GM23338 (cell line): ENCODE measurements at regions not wholly inside any gene's neighbourhood (a gene's known extent, or its start where the extent isn't known, plus 50 kb on each side); places are given as distances from the start of the nearest gene placed in this dataset.

Experiments
- ATAC-seq: fragments of 200-7000 bp; cut with Tn5 transposase; 3 replicates; pipeline ENCODE4 v1.9.1; 2020
- DNase-seq: peaks from one replicate; pipeline ENCODE4 v3.0.0-alpha.2; 2015; ENCODE audit warnings: low spot score
- H2AFZ ChIP-seq: fragments of 200-600 bp; sonication (generic); 2 replicates; pipeline ENCODE4 v1.8.0; 2016; ENCODE audit warnings: antibody characterized with exemption, mild to moderate bottlenecking, moderate library complexity
- H3F3A ChIP-seq: fragments of 200-600 bp; sonication (generic); replicated peaks from 2 replicates; pipeline ENCODE4 v1.8.0; 2017; ENCODE audit warnings: antibody characterized with exemption, mixed run types, low read depth
- H3K27ac ChIP-seq: fragments of 200-600 bp; sonication (generic); 2 replicates; pipeline ENCODE4 v1.6.1; 2016; ENCODE audit warnings: low read depth
- H3K27me3 ChIP-seq: fragments of 200-600 bp; sonication (generic); 2 replicates; pipeline ENCODE4 v1.8.0; 2016; ENCODE audit warnings: mild to moderate bottlenecking, mixed run types, moderate library complexity; ENCODE audit not compliant: insufficient read depth
- H3K36me3 ChIP-seq: fragments of 200-600 bp; sonication (generic); 2 replicates; pipeline ENCODE4 v1.8.0; 2016; ENCODE audit warnings: mild to moderate bottlenecking; ENCODE audit not compliant: insufficient read depth
- H3K4me1 ChIP-seq: fragments of 200-600 bp; sonication (generic); 2 replicates; pipeline ENCODE4 v1.8.0; 2016; ENCODE audit warnings: mild to moderate bottlenecking, moderate library complexity; ENCODE audit not compliant: insufficient read depth
- H3K4me2 ChIP-seq: fragments of 200-600 bp; sonication (generic); 2 replicates; pipeline ENCODE4 v1.7.1; 2017; ENCODE audit warnings: mixed run types
- H3K4me3 ChIP-seq: fragments of 200-600 bp; sonication (generic); 2 replicates; pipeline ENCODE4 v1.6.1; 2016; ENCODE audit warnings: mixed run types
- H3K79me2 ChIP-seq: fragments of 200-600 bp; sonication (generic); replicated peaks from 2 replicates; pipeline ENCODE4 v1.8.0; 2017; ENCODE audit warnings: mild to moderate bottlenecking; ENCODE audit not compliant: insufficient read depth
- H3K9me2 ChIP-seq: fragments of 200-600 bp; sonication (generic); 2 replicates; pipeline ENCODE4 v1.8.0; 2017; ENCODE audit not compliant: insufficient read depth
- H4K20me1 ChIP-seq: fragments of 200-600 bp; sonication (generic); replicated peaks from 2 replicates; pipeline ENCODE4 v1.8.0; 2017; ENCODE audit warnings: mild to moderate bottlenecking; ENCODE audit not compliant: insufficient read depth
- H3K27ac Mint-ChIP-seq: 2 replicates; pipeline ENCODE4 v1.8.0; 2020; ENCODE audit warnings: inconsistent platforms, mild to moderate bottlenecking, moderate library complexity, mixed read lengths
- H3K27me3 Mint-ChIP-seq: 3 replicates; pipeline ENCODE4 v1.8.0; 2022; ENCODE audit warnings: low read depth, mild to moderate bottlenecking, moderate library complexity, mixed read lengths, inconsistent platforms; ENCODE audit not compliant: insufficient read depth, poor library complexity
- H3K36me3 Mint-ChIP-seq: 3 replicates; pipeline ENCODE4 v1.8.0; 2021; ENCODE audit warnings: low read depth, mild to moderate bottlenecking, inconsistent platforms, moderate library complexity, mixed read lengths
- H3K4me1 Mint-ChIP-seq: 3 replicates; pipeline ENCODE4 v1.8.0; 2020; ENCODE audit warnings: mild to moderate bottlenecking, inconsistent platforms, mixed read lengths
- H3K4me3 Mint-ChIP-seq: 3 replicates; pipeline ENCODE4 v1.8.0; 2021; ENCODE audit warnings: moderate library complexity, mild to moderate bottlenecking, inconsistent platforms, mixed read lengths
- H3K9me3 Mint-ChIP-seq: 3 replicates; pipeline ENCODE4 v1.8.0; 2020; ENCODE audit warnings: moderate library complexity, mild to moderate bottlenecking, inconsistent platforms, mixed read lengths
- CREB1 ChIP-seq: fragments of 250-450 bp; sonication (Bioruptor Pico); IDR thresholded peaks from 2 replicates; pipeline ENCODE4 v1.5.0; 2020; ENCODE audit warnings: low read depth, mild to moderate bottlenecking, moderate library complexity
- CTCF ChIP-seq, 2 experiments: fragments of 200-600 bp in 1 of 2; sonication (generic) in 1 of 2; conservative IDR thresholded peaks; 2 replicates each; pipeline versions ENCODE4 v1.5.1 to v1.6.1; 2016 to 2017; ENCODE audit warnings: antibody characterized with exemption in 2 of 2, low read depth in 2 of 2, mild to moderate bottlenecking in 2 of 2, moderate library complexity in 1 of 2
- EZH2 ChIP-seq: fragments of 200-600 bp; sonication (generic); IDR thresholded peaks from one replicate; pipeline ENCODE4 v1.8.0; 2017; ENCODE audit warnings: antibody characterized with exemption, mild to moderate bottlenecking, low read depth; ENCODE audit not compliant: unreplicated experiment
- EZH2phosphoT487 ChIP-seq: fragments of 200-600 bp; sonication (generic); IDR thresholded peaks from one replicate; pipeline ENCODE4 v1.8.1; 2018; ENCODE audit warnings: antibody characterized with exemption; ENCODE audit not compliant: unreplicated experiment
- JUNB ChIP-seq: IDR thresholded peaks from one replicate; pipeline ENCODE4 v1.6.1; 2016; ENCODE audit warnings: antibody characterized with exemption; ENCODE audit not compliant: unreplicated experiment
- NANOG ChIP-seq: IDR thresholded peaks from 2 replicates; pipeline ENCODE4 v1.6.1; 2016; ENCODE audit warnings: antibody characterized with exemption, borderline replicate concordance
- POLR2AphosphoS5 ChIP-seq: IDR thresholded peaks from 2 replicates; pipeline ENCODE4 v1.6.1; 2016; ENCODE audit warnings: antibody characterized with exemption, low read depth
- STAT1 ChIP-seq: IDR thresholded peaks from one replicate; pipeline ENCODE4 v1.6.1; 2016; ENCODE audit warnings: antibody characterized with exemption; ENCODE audit not compliant: unreplicated experiment
- ZNF114 ChIP-seq: fragments of 250-450 bp; sonication (Bioruptor Pico); IDR thresholded peaks from 2 replicates; pipeline ENCODE4 v1.5.0; 2020; ENCODE audit warnings: mild to moderate bottlenecking, moderate library complexity
- ZNF331 ChIP-seq: fragments of 250-450 bp; sonication (Bioruptor Pico); IDR thresholded peaks from 2 replicates; pipeline ENCODE4 v1.5.0; 2020; ENCODE audit warnings: low read depth, mild to moderate bottlenecking, moderate library complexity
- TF ChIP-seq, protein P1 (sequence below): IDR thresholded peaks from 2 replicates; pipeline ENCODE4 v1.6.1; 2016; ENCODE audit warnings: antibody characterized with exemption
- TF ChIP-seq, protein P2 (sequence below): fragments of 250-450 bp; sonication (Bioruptor Pico); IDR thresholded peaks from 2 replicates; pipeline ENCODE4 v1.5.0; 2020; ENCODE audit warnings: mild to moderate bottlenecking, moderate library complexity

DNA sequence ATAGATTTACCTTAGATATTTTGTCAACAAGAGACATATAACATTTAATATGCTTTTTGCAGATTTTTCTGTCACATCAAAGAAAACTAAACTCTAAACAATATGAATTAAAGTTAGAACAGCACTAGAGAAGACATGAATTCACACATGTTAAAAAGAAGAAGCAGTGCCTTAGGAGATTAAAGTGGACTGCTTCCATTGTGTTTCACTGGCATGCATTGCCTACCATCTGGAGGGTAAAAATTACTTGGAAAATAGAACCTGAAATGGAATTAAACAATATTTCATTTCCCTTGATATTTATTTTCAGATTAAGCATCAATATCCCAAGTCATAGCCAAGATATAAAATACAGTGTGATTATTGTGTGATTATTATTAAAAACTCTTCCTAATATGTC is 319.4 kb upstream of the CDH18 start:
- Histone ChIP-seq H3K9me2 (no peaks in the 10 kb centered on the region), H4K20me1 (no peaks in the 10 kb centered on the region), H2AFZ (no peak overlapping the region), H3K27me3 (no peaks in the 10 kb centered on the region), H3K36me3 (no peaks in the 10 kb centered on the region), H3K79me2 (no peaks in the 10 kb centered on the region), H3K4me3 (no peak overlapping the region), H3F3A (no peaks in the 10 kb centered on the region), H3K4me2 (no peak overlapping the region), H3K27ac (no peak overlapping the region), H3K4me1 (no peaks in the 10 kb centered on the region)
- no peaks in the 10 kb centered on the region for H3K27me3 Mint-ChIP-seq
- no peak for DNase-seq
- no peak overlapping the region for H3K4me3 Mint-ChIP-seq
- no peaks in the 10 kb centered on the region for H3K36me3 Mint-ChIP-seq
- H3K4me1 Mint-ChIP-seq = no peaks in the 10 kb centered on the region
- no peak overlapping the region for H3K27ac Mint-ChIP-seq
- ATAC-seq = no peak
- no peaks in the 10 kb centered on the region; the same call in 2 of the 3 replicates for H3K9me3 Mint-ChIP-seq
- TF ChIP-seq EZH2 = no peak
- no peak for TF ChIP-seq STAT1
- TF ChIP-seq CREB1 (CRISPR knock-in tag) = no peak
- no peak for TF ChIP-seq ZNF114 (CRISPR knock-in tag)
- TF ChIP-seq, protein P1, sequence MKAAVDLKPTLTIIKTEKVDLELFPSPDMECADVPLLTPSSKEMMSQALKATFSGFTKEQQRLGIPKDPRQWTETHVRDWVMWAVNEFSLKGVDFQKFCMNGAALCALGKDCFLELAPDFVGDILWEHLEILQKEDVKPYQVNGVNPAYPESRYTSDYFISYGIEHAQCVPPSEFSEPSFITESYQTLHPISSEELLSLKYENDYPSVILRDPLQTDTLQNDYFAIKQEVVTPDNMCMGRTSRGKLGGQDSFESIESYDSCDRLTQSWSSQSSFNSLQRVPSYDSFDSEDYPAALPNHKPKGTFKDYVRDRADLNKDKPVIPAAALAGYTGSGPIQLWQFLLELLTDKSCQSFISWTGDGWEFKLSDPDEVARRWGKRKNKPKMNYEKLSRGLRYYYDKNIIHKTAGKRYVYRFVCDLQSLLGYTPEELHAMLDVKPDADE = no peak
- TF ChIP-seq ZNF331 (CRISPR knock-in tag) = no peak

- Mint-ChIP-seq H3K36me3 (no peaks in the 10 kb centered on the region), H3K4me1 (no peaks in the 10 kb centered on the region), H3K9me3 (no peaks in the 10 kb centered on the region; the same call in 2 of the 3 replicates), H3K27me3 (no peaks in the 10 kb centered on the region), H3K27ac (no peak overlapping the region), H3K4me3 (no peak overlapping the region)
- no peaks in the 10 kb centered on the region for H3K9me2 ChIP-seq
- no peaks in the 10 kb centered on the region for H3F3A ChIP-seq
- no peak overlapping the region for H3K4me2 ChIP-seq
- no peaks in the 10 kb centered on the region for H4K20me1 ChIP-seq
- no peak overlapping the region for H3K27ac ChIP-seq
- no peak overlapping the region for H3K4me3 ChIP-seq
- ATAC-seq = no peak
- no peak overlapping the region; the same call in 1 of the 2 replicates for H2AFZ ChIP-seq
- no peaks in the 10 kb centered on the region for H3K36me3 ChIP-seq
- no peak for DNase-seq
- no peaks in the 10 kb centered on the region for H3K4me1 ChIP-seq
- H3K27me3 ChIP-seq = no peaks in the 10 kb centered on the region
- H3K79me2 ChIP-seq = no peaks in the 10 kb centered on the region
- TF ChIP-seq JUNB = no peak
- no peak for TF ChIP-seq CREB1 (CRISPR knock-in tag)
- no peak for TF ChIP-seq CTCF (conservative IDR thresholded peaks at IDR 0.05; ENCODE audit: low read depth in 2 of 2)
- TF ChIP-seq POLR2AphosphoS5 = no peak
- TF ChIP-seq, protein P2, sequence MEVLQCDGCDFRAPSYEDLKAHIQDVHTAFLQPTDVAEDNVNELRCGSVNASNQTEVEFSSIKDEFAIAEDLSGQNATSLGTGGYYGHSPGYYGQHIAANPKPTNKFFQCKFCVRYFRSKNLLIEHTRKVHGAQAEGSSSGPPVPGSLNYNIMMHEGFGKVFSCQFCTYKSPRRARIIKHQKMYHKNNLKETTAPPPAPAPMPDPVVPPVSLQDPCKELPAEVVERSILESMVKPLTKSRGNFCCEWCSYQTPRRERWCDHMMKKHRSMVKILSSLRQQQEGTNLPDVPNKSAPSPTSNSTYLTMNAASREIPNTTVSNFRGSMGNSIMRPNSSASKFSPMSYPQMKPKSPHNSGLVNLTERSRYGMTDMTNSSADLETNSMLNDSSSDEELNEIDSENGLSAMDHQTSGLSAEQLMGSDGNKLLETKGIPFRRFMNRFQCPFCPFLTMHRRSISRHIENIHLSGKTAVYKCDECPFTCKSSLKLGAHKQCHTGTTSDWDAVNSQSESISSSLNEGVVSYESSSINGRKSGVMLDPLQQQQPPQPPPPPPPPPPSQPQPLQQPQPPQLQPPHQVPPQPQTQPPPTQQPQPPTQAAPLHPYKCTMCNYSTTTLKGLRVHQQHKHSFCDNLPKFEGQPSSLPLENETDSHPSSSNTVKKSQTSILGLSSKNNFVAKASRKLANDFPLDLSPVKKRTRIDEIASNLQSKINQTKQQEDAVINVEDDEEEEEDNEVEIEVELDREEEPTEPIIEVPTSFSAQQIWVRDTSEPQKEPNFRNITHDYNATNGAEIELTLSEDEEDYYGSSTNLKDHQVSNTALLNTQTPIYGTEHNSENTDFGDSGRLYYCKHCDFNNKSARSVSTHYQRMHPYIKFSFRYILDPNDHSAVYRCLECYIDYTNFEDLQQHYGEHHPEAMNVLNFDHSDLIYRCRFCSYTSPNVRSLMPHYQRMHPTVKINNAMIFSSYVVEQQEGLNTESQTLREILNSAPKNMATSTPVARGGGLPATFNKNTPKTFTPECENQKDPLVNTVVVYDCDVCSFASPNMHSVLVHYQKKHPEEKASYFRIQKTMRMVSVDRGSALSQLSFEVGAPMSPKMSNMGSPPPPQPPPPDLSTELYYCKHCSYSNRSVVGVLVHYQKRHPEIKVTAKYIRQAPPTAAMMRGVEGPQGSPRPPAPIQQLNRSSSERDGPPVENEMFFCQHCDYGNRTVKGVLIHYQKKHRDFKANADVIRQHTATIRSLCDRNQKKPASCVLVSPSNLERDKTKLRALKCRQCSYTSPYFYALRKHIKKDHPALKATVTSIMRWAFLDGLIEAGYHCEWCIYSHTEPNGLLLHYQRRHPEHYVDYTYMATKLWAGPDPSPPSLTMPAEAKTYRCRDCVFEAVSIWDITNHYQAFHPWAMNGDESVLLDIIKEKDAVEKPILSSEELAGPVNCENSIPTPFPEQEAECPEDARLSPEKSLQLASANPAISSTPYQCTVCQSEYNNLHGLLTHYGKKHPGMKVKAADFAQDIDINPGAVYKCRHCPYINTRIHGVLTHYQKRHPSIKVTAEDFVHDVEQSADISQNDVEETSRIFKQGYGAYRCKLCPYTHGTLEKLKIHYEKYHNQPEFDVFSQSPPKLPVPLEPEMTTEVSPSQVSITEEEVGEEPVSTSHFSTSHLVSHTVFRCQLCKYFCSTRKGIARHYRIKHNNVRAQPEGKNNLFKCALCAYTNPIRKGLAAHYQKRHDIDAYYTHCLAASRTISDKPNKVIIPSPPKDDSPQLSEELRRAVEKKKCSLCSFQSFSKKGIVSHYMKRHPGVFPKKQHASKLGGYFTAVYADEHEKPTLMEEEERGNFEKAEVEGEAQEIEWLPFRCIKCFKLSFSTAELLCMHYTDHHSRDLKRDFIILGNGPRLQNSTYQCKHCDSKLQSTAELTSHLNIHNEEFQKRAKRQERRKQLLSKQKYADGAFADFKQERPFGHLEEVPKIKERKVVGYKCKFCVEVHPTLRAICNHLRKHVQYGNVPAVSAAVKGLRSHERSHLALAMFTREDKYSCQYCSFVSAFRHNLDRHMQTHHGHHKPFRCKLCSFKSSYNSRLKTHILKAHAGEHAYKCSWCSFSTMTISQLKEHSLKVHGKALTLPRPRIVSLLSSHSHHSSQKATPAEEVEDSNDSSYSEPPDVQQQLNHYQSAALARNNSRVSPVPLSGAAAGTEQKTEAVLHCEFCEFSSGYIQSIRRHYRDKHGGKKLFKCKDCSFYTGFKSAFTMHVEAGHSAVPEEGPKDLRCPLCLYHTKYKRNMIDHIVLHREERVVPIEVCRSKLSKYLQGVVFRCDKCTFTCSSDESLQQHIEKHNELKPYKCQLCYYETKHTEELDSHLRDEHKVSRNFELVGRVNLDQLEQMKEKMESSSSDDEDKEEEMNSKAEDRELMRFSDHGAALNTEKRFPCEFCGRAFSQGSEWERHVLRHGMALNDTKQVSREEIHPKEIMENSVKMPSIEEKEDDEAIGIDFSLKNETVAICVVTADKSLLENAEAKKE (CRISPR knock-in tag) = no peak
- no peak for TF ChIP-seq NANOG
- no peak for TF ChIP-seq EZH2
- no peak for TF ChIP-seq EZH2phosphoT487
- TF ChIP-seq, protein P1 = no peak
These were observed 317.5 kb upstream of the CDH18 start for GRCh38 chr5:20305463-20305862.
